22Rv1 (cell line): ENCODE measurements at regions not wholly inside any gene's neighbourhood (a gene's known extent, or its start where the extent isn't known, plus 50 kb on each side); places are given as distances from the start of the nearest gene placed in this dataset.

Experiments
- CTCF ChIP-seq: fragments of 450-650 bp; IDR thresholded peaks from 2 replicates; pipeline ENCODE4 v1.5.1; 2017; ENCODE audit warnings: mild to moderate bottlenecking
- ZFX ChIP-seq: fragments of 450-650 bp; IDR thresholded peaks from 2 replicates; pipeline ENCODE4 v1.6.1; 2017; ENCODE audit warnings: antibody characterized with exemption, borderline replicate concordance

DNA sequence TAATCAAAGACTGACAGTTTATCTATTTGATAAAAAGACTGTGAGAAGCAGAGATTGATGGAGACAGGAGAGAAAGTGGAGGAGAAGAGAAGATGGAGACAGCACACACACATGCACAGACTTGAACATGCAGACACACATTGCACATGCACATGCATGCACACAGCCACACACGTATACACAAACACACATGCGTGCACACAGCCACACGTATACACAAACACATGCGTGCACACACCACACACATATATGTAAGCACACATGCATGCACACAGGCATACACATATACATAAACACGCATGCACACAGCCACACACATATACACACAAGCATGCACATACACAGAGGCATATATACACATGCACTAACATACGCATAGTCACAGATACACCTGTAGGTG lies 313.4 kb downstream of the HAPSTR1 start:
- TF ChIP-seq CTCF, result no peak
- TF ChIP-seq ZFX, result no peak
